Pancreas (tissue), 10 donors: ENCODE measurements at regions not wholly inside any gene's neighbourhood (a gene's known extent, or its start where the extent isn't known, plus 50 kb on each side); places are given as distances from the start of the nearest gene placed in this dataset.

Source experiments
- ATAC-seq, 4 donors: fragments of 200-7000 bp; cut with Tn5 transposase; one replicate each; pipeline versions ENCODE4 v1.8.0 to v1.9.1; 2020; ENCODE audit warnings: mild to moderate bottlenecking in 4 of 4, moderate library complexity in 4 of 4
- DNase-seq, 6 donors: peaks; one replicate each; pipeline ENCODE4 v3.0.0-alpha.2; 2020
- FAIRE-seq: peaks from 2 replicates; lab custom pipeline; 2012; peaks lifted over from hg19 to GRCh38; lab: Jason Lieb, UNC
- H3K27ac ChIP-seq, 4 donors: fragments of 200-600 bp; sonication (generic); 1 replicate in 3 of 4; 2 replicates in 1 of 4; pipeline versions ENCODE4 v1.5.0 to v1.8.0; 2020
- H3K27me3 ChIP-seq, 4 donors: fragments of 200-600 bp; one replicate each; pipeline ENCODE4 v1.8.0; 2021
- H3K36me3 ChIP-seq, 3 donors: fragments of 200-600 bp; sonication (generic) in 1 of 3; one replicate each; pipeline versions ENCODE4 v1.5.0 to v1.8.0; 2020 to 2021
- H3K4me1 ChIP-seq, 3 donors: fragments of 200-600 bp; one replicate each; pipeline ENCODE4 v1.8.0; 2021
- H3K4me3 ChIP-seq, 4 donors: fragments of 200-600 bp; sonication (generic) in 2 of 4; one replicate each; pipeline versions ENCODE4 v1.5.0 to v1.8.0; 2020 to 2021
- H3K9me3 ChIP-seq, 4 donors: fragments of 200-600 bp; one replicate each; pipeline ENCODE4 v1.8.0; 2021
- WGBS, 2 donors: extraction: QIAGEN DNeasy Blood & Tissue Kit; methylation state at CpG; one replicate each; pipeline ENCODE4 v1.1.7; 2013; 5-methylcytosine and 5-hydroxymethylcytosine counted together
- intact Hi-C, 3 donors: fragments of 100-400 bp; cut with DNase I; formaldehyde crosslinking; loops; one replicate each; pipeline versions ENCODE4 v1.11.1 to v1.14.2; 2022
- TF ChIP-seq, protein P1 (sequence below), 4 donors: fragments of 200-600 bp; sonication (generic) in 3 of 4; IDR thresholded peaks; one replicate each; pipeline versions ENCODE4 v1.5.0 to v1.8.0; 2021; ENCODE audit warnings: antibody characterized with exemption in 4 of 4
- donor health status: healthy with polysubstance abuse.
- donor health status: DM: no; HTN: no; CAD: no; lungs with moderate emphysema.
- donor health status: DM: no; HTN: no; CAD: no.
- donor health status: control.
- donor health status: control.
- donor health status: Bipolar disorder and iron deficiency.
- donor health status: DM: yes; HTN: yes; CAD: no.
- donor health status: DM: no; HTN: no; CAD: no.
- donor health status: DM: no; HTN: no; CAD: no.
- donor health status: DM: yes; HTN: yes; CAD: no.

DNA sequence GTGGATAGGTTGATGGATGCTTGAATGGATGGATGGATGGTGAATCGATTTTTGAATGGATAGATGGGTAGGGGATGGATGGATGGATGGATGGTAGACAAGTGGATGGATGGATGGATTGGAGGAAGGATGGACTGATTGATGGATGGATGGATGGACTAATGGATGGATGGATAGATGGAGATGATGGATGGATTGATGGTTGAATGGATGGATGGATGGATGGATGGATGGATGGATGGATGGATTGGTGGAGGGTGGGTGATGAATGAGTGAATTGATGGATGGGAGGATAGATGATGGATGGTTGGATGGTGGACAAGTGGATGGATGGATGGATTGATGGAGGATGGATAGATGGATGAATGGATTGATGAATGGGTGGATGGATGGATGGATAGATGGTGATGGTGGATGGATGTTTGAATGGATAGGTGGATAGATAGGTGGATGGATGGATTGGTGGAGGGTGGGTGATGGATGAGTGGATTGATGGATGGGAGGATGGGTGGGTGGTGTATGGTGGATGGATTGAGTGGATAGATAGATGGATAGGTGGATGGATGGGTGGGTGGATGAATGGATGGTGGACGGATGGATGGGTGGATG is 1140.9 kb downstream of the BRD1 start:
- no peak overlapping the region for H3K4me3 ChIP-seq
- 63 to 74% methylated on average over 2 of the region's 2 CpGs for WGBS, 2 donors
- H3K9me3 ChIP-seq = no peaks in the 10 kb centered on the region
- H3K27ac ChIP-seq = no peak overlapping the region
- no peaks in the 10 kb centered on the region for H3K36me3 ChIP-seq
- no peaks in the 10 kb centered on the region for H3K4me1 ChIP-seq
- no peak for DNase-seq
- intact Hi-C loops = no loop called here
- TF ChIP-seq, protein P1, sequence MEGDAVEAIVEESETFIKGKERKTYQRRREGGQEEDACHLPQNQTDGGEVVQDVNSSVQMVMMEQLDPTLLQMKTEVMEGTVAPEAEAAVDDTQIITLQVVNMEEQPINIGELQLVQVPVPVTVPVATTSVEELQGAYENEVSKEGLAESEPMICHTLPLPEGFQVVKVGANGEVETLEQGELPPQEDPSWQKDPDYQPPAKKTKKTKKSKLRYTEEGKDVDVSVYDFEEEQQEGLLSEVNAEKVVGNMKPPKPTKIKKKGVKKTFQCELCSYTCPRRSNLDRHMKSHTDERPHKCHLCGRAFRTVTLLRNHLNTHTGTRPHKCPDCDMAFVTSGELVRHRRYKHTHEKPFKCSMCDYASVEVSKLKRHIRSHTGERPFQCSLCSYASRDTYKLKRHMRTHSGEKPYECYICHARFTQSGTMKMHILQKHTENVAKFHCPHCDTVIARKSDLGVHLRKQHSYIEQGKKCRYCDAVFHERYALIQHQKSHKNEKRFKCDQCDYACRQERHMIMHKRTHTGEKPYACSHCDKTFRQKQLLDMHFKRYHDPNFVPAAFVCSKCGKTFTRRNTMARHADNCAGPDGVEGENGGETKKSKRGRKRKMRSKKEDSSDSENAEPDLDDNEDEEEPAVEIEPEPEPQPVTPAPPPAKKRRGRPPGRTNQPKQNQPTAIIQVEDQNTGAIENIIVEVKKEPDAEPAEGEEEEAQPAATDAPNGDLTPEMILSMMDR (IDR thresholded peaks at IDR 0.05) = no peak
- no peak for FAIRE-seq
- no peak for ATAC-seq
- no peaks in the 10 kb centered on the region for H3K27me3 ChIP-seq

DNA sequence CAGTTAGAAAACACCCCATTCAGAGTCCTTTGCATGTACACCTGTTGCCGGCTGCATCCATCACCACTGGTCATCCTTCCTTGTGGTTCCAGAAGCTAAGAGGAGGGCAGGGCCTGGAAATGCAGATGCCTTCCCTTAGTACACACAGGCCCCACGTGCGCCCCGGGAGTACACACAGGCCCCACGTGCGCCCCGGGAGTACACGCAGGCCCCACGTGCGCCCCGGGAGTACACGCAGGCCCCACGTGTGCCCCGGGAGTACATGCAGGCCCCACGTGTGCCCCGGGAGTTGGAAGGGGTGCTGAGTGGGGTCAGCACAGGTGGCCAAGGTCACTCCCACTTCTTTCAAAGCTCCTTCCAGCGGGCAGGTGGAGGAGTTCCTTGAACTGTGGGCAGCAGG is 1141.9 kb downstream of the BRD1 start:
- no peak for FAIRE-seq
- 86 to 91% methylated on average over 17 of the region's 17 CpGs for WGBS, 2 donors
- Histone ChIP-seq H3K36me3 (no peaks in the 10 kb centered on the region), H3K4me1 (no peaks in the 10 kb centered on the region), H3K4me3 (no peak overlapping the region), H3K27ac (no peak overlapping the region), H3K9me3 (no peaks in the 10 kb centered on the region), H3K27me3 (no peaks in the 10 kb centered on the region)
- TF ChIP-seq, protein P1 (IDR thresholded peaks at IDR 0.05) = no peak
- peak in 1 of 6 donors; percentile 18 for DNase-seq
- intact Hi-C loops = no loop called here
- ATAC-seq = no peak

DNA sequence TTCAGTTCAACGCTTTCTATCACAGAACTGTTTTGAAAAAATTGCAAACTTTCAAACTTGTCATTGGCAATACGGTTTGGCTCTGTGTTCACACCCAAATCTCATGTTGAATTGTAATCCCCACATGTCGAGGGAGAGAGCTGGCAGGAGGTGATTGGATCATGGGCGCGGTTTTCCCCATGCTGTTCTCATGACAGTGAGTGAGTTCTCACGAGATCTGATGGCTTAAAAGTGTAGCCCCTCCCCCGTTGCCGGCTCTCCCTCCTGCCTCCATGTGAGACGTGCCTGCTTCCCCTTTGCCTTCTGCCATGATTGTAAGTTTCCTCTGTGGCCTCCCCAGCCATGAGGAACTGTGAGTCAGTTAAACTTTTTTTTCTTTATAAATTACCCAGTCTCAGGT is 1144.0 kb downstream of the BRD1 start:
- no peak for ATAC-seq
- FAIRE-seq = no peak
- H3K27ac ChIP-seq = no peak overlapping the region
- H3K9me3 ChIP-seq = no peaks in the 10 kb centered on the region
- no peaks in the 10 kb centered on the region for H3K27me3 ChIP-seq
- WGBS, 2 donors = 64 to 81% methylated on average over 9 of the region's 9 CpGs
- H3K36me3 ChIP-seq = no peaks in the 10 kb centered on the region
- TF ChIP-seq, protein P1 (IDR thresholded peaks at IDR 0.05) = no peak
- DNase-seq = no peak
- no peaks in the 10 kb centered on the region for H3K4me1 ChIP-seq
- intact Hi-C loops = no loop called here
- H3K4me3 ChIP-seq = no peak overlapping the region

DNA sequence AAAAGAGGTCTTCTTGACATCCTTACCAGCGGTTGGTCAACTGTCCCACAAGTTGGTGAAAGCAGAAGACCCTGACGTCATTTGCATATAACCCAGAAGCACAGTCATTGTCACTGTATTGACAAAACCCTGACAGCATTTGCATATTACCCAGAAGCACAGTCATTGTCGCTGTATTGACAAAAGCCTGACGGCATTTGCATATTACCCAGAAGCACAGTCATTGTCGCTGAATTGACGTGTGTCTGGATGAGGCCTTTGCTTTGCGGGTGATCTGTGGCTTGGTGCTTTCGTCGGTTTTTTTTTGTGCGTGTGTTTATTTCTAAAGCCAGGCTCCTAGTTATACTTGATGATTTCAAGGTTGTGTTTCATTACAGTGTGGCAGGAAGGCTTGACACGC is 1145.2 kb downstream of the BRD1 start:
- H3K9me3 ChIP-seq = no peaks in the 10 kb centered on the region
- ATAC-seq (no peak), FAIRE-seq (no peak), DNase-seq (no peak)
- TF ChIP-seq, protein P1 (IDR thresholded peaks at IDR 0.05) = no peak
- no peaks in the 10 kb centered on the region for H3K4me1 ChIP-seq
- no peaks in the 10 kb centered on the region for H3K36me3 ChIP-seq
- WGBS, 2 donors = 71 to 76% methylated on average over 11 of the region's 11 CpGs
- intact Hi-C loops = no loop called here
- no peak overlapping the region for H3K27ac ChIP-seq
- H3K27me3 ChIP-seq = no peaks in the 10 kb centered on the region
- no peak overlapping the region for H3K4me3 ChIP-seq

DNA sequence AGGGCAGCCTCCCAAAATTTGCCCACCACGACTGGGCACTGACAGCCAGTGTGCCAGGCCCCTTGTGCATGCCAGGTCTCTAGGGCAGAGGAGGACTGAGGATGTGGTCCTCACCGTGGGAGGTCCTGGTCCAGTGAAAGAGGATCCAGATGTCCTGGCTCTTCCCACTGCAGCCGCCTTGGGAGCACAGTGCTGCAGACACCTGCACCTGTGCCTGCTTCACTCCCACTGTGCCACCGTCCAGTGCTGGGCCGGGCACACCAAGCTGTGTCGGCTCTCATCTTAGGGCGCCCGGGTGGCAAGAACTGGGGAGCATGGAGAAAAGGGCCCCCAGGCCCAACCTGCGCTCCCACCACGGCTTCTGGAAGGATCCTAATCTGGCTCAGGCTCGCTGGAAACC is 1147.1 kb downstream of the BRD1 start:
- H3K4me3 ChIP-seq = no peak overlapping the region
- peak in 1 of 6 donors; percentile 9 for DNase-seq
- H3K27me3 ChIP-seq = no peaks in the 10 kb centered on the region
- WGBS, 2 donors = 53 to 66% methylated on average over 11 of the region's 11 CpGs
- H3K4me1 ChIP-seq = no peaks in the 10 kb centered on the region
- FAIRE-seq = no peak
- no peak for ATAC-seq
- no peaks in the 10 kb centered on the region for H3K9me3 ChIP-seq
- TF ChIP-seq, protein P1 (IDR thresholded peaks at IDR 0.05) = no peak
- H3K27ac ChIP-seq = no peak overlapping the region
- H3K36me3 ChIP-seq = no peaks in the 10 kb centered on the region
- intact Hi-C loops = no loop called here
